Tibial nerve (tissue), 3 donors: ENCODE measurements at regions not wholly inside any gene's neighbourhood (a gene's known extent, or its start where the extent isn't known, plus 50 kb on each side); places are given as distances from the start of the nearest gene placed in this dataset.

Experiments used
- POLR2A ChIP-seq, 2 donors: fragments of 450-650 bp; IDR thresholded peaks; one replicate each; pipeline ENCODE4 v1.6.1; 2017; ENCODE audit warnings: antibody characterized with exemption in 2 of 2, mild to moderate bottlenecking in 2 of 2, moderate library complexity in 2 of 2
- TF ChIP-seq, protein P1 (sequence below), 5 experiments: fragments of 200-600 bp in 3 of 5; fragments of 450-650 bp in 2 of 5; sonication (generic) in 3 of 5; IDR thresholded peaks; one replicate each; pipeline ENCODE4 v1.5.1; 2016 to 2019; ENCODE audit warnings: antibody characterized with exemption in 5 of 5, mild to moderate bottlenecking in 3 of 5, moderate library complexity in 2 of 5

DNA sequence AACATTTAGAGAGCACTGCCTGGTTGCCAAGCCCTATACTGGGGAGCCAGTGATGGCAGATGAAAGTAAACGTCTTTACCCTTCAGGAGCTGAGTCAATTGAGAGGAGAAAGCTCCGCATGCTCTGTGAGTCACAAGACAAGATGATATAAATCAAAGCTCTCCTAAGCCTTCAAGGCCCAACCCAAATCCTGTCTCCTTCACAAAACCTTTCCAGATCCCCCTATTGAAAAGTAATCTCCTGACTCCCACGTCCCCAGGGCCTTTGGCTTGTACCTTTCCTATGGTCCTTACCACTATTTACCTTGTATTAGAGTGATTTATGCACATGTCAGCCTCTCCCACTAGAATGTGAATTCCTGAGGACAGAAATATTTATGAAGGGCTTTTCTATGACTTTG, 230.1 kb upstream of the TENM4 start:
- TF ChIP-seq POLR2A (IDR thresholded peaks at IDR 0.05), result no peak
- TF ChIP-seq, protein P1, sequence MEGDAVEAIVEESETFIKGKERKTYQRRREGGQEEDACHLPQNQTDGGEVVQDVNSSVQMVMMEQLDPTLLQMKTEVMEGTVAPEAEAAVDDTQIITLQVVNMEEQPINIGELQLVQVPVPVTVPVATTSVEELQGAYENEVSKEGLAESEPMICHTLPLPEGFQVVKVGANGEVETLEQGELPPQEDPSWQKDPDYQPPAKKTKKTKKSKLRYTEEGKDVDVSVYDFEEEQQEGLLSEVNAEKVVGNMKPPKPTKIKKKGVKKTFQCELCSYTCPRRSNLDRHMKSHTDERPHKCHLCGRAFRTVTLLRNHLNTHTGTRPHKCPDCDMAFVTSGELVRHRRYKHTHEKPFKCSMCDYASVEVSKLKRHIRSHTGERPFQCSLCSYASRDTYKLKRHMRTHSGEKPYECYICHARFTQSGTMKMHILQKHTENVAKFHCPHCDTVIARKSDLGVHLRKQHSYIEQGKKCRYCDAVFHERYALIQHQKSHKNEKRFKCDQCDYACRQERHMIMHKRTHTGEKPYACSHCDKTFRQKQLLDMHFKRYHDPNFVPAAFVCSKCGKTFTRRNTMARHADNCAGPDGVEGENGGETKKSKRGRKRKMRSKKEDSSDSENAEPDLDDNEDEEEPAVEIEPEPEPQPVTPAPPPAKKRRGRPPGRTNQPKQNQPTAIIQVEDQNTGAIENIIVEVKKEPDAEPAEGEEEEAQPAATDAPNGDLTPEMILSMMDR (IDR thresholded peaks at IDR 0.05), result no peak
